ENCODE measurements at regions not wholly inside any gene's neighbourhood (a gene's known extent, or its start where the extent isn't known, plus 50 kb on each side); places are given as distances from the start of the nearest gene placed in this dataset.

DNA sequence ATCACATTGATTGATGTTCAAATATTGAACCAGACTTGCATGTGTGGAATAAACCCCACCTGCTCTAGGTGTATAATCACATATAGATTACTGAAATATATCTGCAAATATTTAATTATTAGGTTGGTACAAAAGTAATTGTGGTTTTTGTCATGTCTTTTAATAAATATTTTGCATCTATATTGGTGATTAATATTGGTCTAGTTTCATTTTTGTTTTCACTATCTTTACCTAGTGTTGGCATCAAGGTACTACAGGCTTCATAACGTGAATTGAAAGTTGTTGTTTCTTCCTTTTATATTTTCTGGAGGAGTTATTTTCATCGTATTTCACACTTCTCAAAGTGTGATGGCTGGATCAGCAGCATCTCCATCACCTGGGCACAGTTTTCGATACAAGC is 740.0 kb upstream of the TMEM132C start:
- no peak overlapping the region for H3K27ac ChIP-seq
- in situ Hi-C loops (cut with HindIII; ENCODE audit: low pct_ligation_motif_present, low sequenced_read_pairs) = no loop called here
- TF ChIP-seq, protein P1, sequence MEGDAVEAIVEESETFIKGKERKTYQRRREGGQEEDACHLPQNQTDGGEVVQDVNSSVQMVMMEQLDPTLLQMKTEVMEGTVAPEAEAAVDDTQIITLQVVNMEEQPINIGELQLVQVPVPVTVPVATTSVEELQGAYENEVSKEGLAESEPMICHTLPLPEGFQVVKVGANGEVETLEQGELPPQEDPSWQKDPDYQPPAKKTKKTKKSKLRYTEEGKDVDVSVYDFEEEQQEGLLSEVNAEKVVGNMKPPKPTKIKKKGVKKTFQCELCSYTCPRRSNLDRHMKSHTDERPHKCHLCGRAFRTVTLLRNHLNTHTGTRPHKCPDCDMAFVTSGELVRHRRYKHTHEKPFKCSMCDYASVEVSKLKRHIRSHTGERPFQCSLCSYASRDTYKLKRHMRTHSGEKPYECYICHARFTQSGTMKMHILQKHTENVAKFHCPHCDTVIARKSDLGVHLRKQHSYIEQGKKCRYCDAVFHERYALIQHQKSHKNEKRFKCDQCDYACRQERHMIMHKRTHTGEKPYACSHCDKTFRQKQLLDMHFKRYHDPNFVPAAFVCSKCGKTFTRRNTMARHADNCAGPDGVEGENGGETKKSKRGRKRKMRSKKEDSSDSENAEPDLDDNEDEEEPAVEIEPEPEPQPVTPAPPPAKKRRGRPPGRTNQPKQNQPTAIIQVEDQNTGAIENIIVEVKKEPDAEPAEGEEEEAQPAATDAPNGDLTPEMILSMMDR (IDR thresholded peaks at IDR 0.05; ENCODE audit: low read depth, low read length, missing control alignments) = no peak
- DNase-seq = no peak
- H3K4me3 ChIP-seq (ENCODE audit: low read depth, low read length) = no peak overlapping the region
- H3K36me3 ChIP-seq (replicated peaks) = no peaks in the 10 kb centered on the region
- H3K27me3 ChIP-seq (replicated peaks) = no peaks in the 10 kb centered on the region

DNA sequence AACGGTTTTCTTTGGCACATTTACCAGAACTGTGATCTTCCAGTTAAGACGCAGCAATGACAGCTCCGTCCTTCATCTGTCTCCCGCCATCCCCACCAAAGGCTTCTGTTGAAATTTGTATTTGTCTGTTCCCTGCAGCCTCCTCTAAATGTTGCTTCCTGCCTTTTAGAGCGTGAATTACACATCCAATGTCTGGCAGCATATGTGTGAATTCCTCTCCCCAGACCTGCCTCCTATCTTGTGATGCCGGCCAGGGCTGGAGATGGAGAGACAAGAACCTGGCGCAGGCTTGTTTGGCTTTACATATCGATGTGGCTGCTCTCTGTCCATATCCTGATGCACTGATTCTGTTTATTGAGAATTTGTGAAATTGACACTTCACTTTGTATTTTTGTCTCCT is 738.4 kb upstream of the TMEM132C start:
- in situ Hi-C loops (cut with HindIII; ENCODE audit: low pct_ligation_motif_present, low sequenced_read_pairs) = no loop called here
- no peaks in the 10 kb centered on the region for H3K36me3 ChIP-seq (replicated peaks)
- no peak for DNase-seq
- TF ChIP-seq, protein P1 (IDR thresholded peaks at IDR 0.05; ENCODE audit: low read depth, low read length, missing control alignments) = no peak
- H3K4me3 ChIP-seq (ENCODE audit: low read depth, low read length) = no peak overlapping the region
- no peaks in the 10 kb centered on the region for H3K27me3 ChIP-seq (replicated peaks)
- no peak overlapping the region for H3K27ac ChIP-seq

DNA sequence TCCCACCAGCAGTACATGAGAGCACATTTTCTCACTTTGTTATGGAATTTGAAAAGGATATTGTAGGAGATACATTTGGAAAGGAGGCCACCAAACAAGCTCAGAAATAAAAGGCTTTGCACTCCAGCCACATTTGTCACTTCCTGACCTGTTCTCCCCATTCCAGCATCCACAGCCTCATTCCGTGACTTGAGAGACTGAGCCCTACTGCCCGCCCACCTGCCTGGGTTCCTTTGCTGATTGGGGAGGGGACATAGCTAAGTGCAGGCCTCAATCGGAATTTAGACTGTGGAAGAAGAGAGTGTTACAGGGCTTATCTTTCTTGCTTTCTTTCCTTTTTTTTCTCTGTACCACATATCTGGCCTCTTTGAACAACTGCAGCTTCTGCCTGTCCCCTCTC is 735.4 kb upstream of the TMEM132C start:
- Histone ChIP-seq H3K27ac (no peak overlapping the region), H3K4me3 (ENCODE audit: low read depth, low read length) (no peak overlapping the region), H3K36me3 (replicated peaks) (no peaks in the 10 kb centered on the region), H3K27me3 (replicated peaks) (no peaks in the 10 kb centered on the region)
- TF ChIP-seq, protein P1 (IDR thresholded peaks at IDR 0.05; ENCODE audit: low read depth, low read length, missing control alignments) = no peak
- in situ Hi-C loops (cut with HindIII; ENCODE audit: low pct_ligation_motif_present, low sequenced_read_pairs) = no loop called here
- no peak for DNase-seq

DNA sequence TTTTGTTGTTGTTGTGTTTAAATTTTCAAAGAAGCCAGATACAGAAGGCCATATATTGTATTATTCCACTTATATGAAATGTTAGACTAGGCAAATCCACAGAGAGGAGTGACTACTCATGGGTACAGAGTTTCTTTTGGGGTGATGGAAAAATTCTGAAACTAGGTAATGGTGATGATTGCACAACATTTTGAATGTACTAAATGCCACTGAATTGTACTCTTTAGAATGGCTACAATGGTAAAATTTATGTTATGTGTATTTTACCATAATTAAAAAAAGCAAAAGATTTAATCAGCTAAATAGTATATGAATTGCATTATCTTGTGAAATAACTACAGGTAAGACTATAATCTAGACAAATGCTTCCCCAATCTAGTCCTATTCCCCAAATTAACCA is 733.6 kb upstream of the TMEM132C start:
- in situ Hi-C loops (cut with HindIII; ENCODE audit: low pct_ligation_motif_present, low sequenced_read_pairs) = no loop called here

DNA sequence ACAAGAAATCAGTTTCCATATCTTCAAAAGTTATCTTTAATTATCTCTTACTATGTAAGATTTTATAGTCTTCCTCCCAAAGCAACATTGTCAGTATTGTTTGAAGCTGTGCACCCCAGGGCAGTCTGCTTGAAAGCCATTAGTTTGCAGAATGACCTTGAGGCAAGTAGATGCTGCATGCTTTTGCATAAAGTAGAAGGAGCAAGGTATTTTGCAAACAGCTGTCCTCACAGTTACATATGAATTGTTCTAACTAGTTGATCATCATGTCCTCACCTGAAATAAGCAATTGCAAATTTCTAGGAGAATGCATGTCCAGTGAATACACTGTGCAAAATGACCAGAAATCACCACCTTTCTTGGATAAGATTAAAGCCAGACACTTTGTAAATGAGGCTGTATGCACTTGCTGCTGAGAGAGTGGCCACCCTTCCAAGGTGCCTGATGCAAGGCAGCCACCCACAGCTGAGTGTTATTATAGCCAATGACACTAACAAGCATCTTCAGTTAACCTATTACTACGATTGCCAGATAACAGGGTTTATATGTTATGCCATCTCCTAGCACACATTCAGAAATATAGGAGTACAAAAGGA is 730.0 kb upstream of the TMEM132C start:
- in situ Hi-C loops (cut with HindIII; ENCODE audit: low pct_ligation_motif_present, low sequenced_read_pairs) = no loop called here
- no peak for DNase-seq
- H3K27ac ChIP-seq = no peak overlapping the region

More for the DNA sequence above, 733.6 kb upstream of the TMEM132C start:
- TF ChIP-seq, protein P1 (IDR thresholded peaks at IDR 0.05; ENCODE audit: low read depth, low read length, missing control alignments) = no peak
- no peak for DNase-seq
- no peaks in the 10 kb centered on the region for H3K36me3 ChIP-seq (replicated peaks)
- H3K27ac ChIP-seq = no peak overlapping the region
- H3K4me3 ChIP-seq (ENCODE audit: low read depth, low read length) = no peak overlapping the region
- H3K27me3 ChIP-seq (replicated peaks) = no peaks in the 10 kb centered on the region

More for the DNA sequence above, 730.0 kb upstream of the TMEM132C start:
- TF ChIP-seq, protein P1 (IDR thresholded peaks at IDR 0.05; ENCODE audit: low read depth, low read length, missing control alignments) = no peak
- Histone ChIP-seq H3K4me3 (ENCODE audit: low read depth, low read length) (no peak overlapping the region), H3K36me3 (replicated peaks) (no peaks in the 10 kb centered on the region), H3K27me3 (replicated peaks) (no peaks in the 10 kb centered on the region)
